ENCODE measurements at regions not wholly inside any gene's neighbourhood (a gene's known extent, or its start where the extent isn't known, plus 50 kb on each side); places are given as distances from the start of the nearest gene placed in this dataset.

DNA sequence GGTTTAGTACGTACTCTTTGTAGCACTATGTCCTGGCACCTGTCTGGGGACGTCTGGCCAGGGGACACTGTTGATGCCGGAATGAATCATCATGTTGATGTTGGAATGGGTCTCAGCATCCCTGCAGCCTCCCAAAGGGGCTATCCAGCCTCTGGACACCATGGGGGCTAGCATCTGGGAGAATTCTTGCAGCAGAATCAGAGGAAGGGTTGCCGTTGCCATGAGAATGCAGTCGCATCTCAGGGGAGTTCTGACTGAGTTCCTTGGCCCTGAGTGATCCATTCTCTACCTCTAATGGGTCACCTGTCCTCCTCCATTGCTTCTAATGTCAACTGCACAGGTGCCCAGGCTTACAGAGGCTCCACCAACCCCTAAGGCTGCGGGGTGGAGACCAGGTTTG, 129.1 kb downstream of the UQCRFS1 start:
- peaks cover 3% of the 10 kb centered on the region for H3K27me3 Mint-ChIP-seq (ENCODE audit: low read depth)

DNA sequence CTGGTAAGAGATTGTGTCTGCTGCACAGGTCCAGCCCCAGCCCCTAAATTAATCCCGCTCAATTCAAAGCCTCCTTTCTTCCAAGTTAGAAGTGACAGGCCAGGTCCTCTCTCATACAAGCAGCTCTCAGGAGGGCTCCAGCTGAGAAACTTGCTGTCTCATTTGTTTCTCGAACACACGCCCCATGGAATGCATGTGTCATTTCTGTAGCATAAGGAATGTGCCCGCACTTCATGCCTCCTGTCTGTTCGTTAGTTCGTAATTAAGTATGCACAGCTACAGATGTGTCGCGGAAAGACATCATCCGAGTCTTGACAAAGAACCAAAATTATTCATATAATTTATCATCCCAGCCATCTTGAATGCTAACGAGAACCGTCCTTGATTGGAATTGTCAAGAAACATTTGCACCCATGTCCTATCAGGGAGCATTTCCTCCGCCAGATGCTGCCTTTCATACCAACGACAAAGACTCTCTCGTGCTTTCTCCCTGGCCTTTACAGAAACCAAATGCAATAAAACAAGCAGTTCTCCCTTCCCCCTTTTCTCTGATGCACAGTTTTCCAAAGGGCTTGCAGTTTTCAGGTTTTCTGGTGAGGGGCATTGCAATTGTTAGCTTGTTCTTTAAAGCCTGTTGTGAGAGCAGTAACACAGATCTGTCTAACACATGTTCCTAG, 133.5 kb downstream of the UQCRFS1 start:
- Mint-ChIP-seq H3K9me3 (no peaks in the 10 kb centered on the region), H3K36me3 (ENCODE audit: low read depth) (no peaks in the 10 kb centered on the region), H3K4me3 (no peak overlapping the region), H3K27ac (ENCODE audit: unreplicated experiment) (peak overlapping the region; percentile 37), H3K4me1 (peaks cover 28% of the 10 kb centered on the region), H3K27me3 (ENCODE audit: low read depth) (peaks cover 3% of the 10 kb centered on the region)
- TF ChIP-seq, protein P1, sequence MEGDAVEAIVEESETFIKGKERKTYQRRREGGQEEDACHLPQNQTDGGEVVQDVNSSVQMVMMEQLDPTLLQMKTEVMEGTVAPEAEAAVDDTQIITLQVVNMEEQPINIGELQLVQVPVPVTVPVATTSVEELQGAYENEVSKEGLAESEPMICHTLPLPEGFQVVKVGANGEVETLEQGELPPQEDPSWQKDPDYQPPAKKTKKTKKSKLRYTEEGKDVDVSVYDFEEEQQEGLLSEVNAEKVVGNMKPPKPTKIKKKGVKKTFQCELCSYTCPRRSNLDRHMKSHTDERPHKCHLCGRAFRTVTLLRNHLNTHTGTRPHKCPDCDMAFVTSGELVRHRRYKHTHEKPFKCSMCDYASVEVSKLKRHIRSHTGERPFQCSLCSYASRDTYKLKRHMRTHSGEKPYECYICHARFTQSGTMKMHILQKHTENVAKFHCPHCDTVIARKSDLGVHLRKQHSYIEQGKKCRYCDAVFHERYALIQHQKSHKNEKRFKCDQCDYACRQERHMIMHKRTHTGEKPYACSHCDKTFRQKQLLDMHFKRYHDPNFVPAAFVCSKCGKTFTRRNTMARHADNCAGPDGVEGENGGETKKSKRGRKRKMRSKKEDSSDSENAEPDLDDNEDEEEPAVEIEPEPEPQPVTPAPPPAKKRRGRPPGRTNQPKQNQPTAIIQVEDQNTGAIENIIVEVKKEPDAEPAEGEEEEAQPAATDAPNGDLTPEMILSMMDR (conservative IDR thresholded peaks at IDR 0.05): no peak
- DNase-seq (ENCODE audit: low read depth, low spot score): no peak

More for the DNA sequence above, 129.1 kb downstream of the UQCRFS1 start:
- TF ChIP-seq, protein P1 (conservative IDR thresholded peaks at IDR 0.05): no peak
- H3K9me3 Mint-ChIP-seq: no peaks in the 10 kb centered on the region
- H3K36me3 Mint-ChIP-seq (ENCODE audit: low read depth): no peaks in the 10 kb centered on the region
- no peak overlapping the region for H3K4me3 Mint-ChIP-seq
- no peak overlapping the region for H3K27ac Mint-ChIP-seq (ENCODE audit: unreplicated experiment)
- no peak for DNase-seq (ENCODE audit: low read depth, low spot score)
- peaks cover 42% of the 10 kb centered on the region for H3K4me1 Mint-ChIP-seq

DNA sequence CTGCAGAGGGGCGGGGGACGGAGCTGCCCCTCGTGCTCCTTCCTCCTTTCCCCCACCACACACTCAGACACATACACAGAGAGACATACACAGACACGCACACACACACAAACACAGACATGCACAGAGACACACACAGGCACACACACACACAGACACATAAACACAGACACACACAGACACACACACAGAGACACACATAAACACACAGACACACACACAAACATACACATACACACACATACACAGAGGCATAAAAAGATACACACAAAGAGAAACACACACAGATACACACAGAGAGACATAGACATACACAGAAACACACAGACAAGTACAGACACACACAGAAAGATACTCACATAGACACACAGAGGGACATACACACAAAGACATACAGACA, 136.0 kb downstream of the UQCRFS1 start:
- Mint-ChIP-seq H3K36me3 (ENCODE audit: low read depth) (no peaks in the 10 kb centered on the region), H3K4me3 (no peak overlapping the region), H3K27ac (ENCODE audit: unreplicated experiment) (no peak overlapping the region), H3K27me3 (ENCODE audit: low read depth) (no peaks in the 10 kb centered on the region), H3K9me3 (no peaks in the 10 kb centered on the region), H3K4me1 (peaks cover 24% of the 10 kb centered on the region)
- TF ChIP-seq, protein P1 (conservative IDR thresholded peaks at IDR 0.05): no peak
- no peak for DNase-seq (ENCODE audit: low read depth, low spot score)

DNA sequence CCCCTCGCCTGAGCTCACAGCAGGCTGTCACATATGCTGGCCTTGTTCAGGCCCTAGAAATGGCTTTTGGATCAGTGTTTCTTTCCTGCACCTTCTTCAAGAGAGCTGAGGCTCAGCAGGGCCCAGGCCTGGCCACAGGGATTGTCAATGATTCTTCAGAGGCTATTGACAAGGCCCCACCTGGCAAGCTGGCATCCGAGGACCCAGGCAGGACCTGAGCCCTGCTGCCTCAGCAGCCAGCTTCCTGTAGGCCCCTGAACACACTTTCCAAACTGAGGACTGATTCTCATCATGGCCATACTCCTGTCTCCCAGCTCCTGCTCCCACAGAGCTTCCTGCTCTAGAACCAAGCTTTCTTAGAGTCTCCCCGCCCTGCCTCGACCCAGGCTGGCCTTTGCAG, 136.8 kb downstream of the UQCRFS1 start:
- H3K4me1 Mint-ChIP-seq: peaks cover 24% of the 10 kb centered on the region
- H3K9me3 Mint-ChIP-seq: no peaks in the 10 kb centered on the region
- no peaks in the 10 kb centered on the region for H3K27me3 Mint-ChIP-seq (ENCODE audit: low read depth)
- peak overlapping the region; percentile 72 for H3K27ac Mint-ChIP-seq (ENCODE audit: unreplicated experiment)
- DNase-seq (ENCODE audit: low read depth, low spot score): no peak
- H3K4me3 Mint-ChIP-seq: no peak overlapping the region
- TF ChIP-seq, protein P1 (conservative IDR thresholded peaks at IDR 0.05): no peak
- H3K36me3 Mint-ChIP-seq (ENCODE audit: low read depth): no peaks in the 10 kb centered on the region

DNA sequence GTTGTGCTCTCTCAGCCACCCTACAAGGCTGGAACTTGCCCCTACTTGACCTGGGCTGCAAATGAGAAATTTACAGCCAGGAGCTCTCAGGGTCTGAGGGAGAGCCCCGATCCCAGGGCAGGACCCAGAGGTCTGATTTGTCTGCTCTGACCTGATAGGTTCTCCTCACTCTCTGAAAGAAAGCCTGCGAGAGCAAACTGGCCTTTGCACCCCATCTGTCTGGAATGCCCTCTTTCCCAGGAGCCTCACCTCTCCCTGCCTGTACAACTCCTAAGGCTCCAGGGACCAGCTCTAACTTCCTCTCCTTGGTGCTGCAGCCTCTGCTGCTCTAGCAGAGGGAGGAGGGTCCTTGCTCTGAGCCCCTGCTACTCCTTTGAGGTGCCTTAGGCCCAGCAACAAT, 137.8 kb downstream of the UQCRFS1 start:
- Mint-ChIP-seq H3K4me3 (no peak overlapping the region), H3K4me1 (peaks cover 23% of the 10 kb centered on the region), H3K36me3 (ENCODE audit: low read depth) (no peaks in the 10 kb centered on the region), H3K9me3 (no peaks in the 10 kb centered on the region), H3K27me3 (ENCODE audit: low read depth) (no peaks in the 10 kb centered on the region), H3K27ac (ENCODE audit: unreplicated experiment) (peak overlapping the region; percentile 86)
- TF ChIP-seq, protein P1 (conservative IDR thresholded peaks at IDR 0.05): no peak
- no peak for DNase-seq (ENCODE audit: low read depth, low spot score)
